GM12878 (cell line): ENCODE measurements at regions not wholly inside any gene's neighbourhood (a gene's known extent, or its start where the extent isn't known, plus 50 kb on each side); places are given as distances from the start of the nearest gene placed in this dataset.

Source experiments
- ATAC-seq: fragments of 200-7000 bp; cut with Tn5 transposase; 3 replicates; pipeline ENCODE4 v1.9.1; 2020; ENCODE audit warnings: mild to moderate bottlenecking, moderate library complexity
- BruUV-seq: library from RNA; stranded (reverse); fragments of 400-500 nt; replicated peaks from 2 replicates; lab custom pipeline; 2021; lab: Mats Ljungman, UMichigan
- CTCF ChIA-PET: fragments of 300-600 bp; sonication (Branson Sonifier 250); formaldehyde crosslinking; extraction: SDS; loops from one replicate; lab custom pipeline; 2021; ENCODE audit warnings: inconsistent platforms; lab: Yijun Ruan, JAX
- POLR2A ChIA-PET: fragments of 350-600 bp; formaldehyde crosslinking; extraction: SDS; loops from one replicate; lab custom pipeline; 2021; ENCODE audit warnings: inconsistent platforms; lab: Charles Lee
- RAD21 ChIA-PET: fragments of 300-600 bp; sonication (Branson Sonifier 250); formaldehyde crosslinking; loops from one replicate; lab custom pipeline; 2023; ENCODE audit warnings: antibody characterized with exemption; ENCODE audit not compliant: unreplicated experiment; lab: Charles Lee
- SMC1A ChIA-PET: fragments of 300-600 bp; sonication (Branson Sonifier 250); formaldehyde crosslinking; loops from one replicate; lab custom pipeline; 2023; ENCODE audit not compliant: unreplicated experiment, uncharacterized antibody; lab: Charles Lee
- DNase-seq: peaks from one replicate; pipeline ENCODE4 v3.0.0-alpha.2; 2011; ENCODE audit warnings: low read depth, low spot score
- FAIRE-seq: peaks from 3 replicates; lab custom pipeline; 2011; peaks lifted over from hg19 to GRCh38; lab: Jason Lieb, UNC
- H2AFZ ChIP-seq: 2 replicates; pipeline ENCODE4 v1.6.0; 2011; ENCODE audit warnings: low read depth, low read length, control low read depth; ENCODE audit not compliant: control insufficient read depth
- H3K27ac ChIP-seq: 2 replicates; pipeline ENCODE4 v1.5.1; 2011; ENCODE audit warnings: control low read depth; ENCODE audit not compliant: control insufficient read depth, insufficient read depth
- H3K27me3 ChIP-seq, 2 experiments: replicated peaks in 1 of 2; 2 replicates each; pipeline versions ENCODE4 v1.6.0 to v1.6.1; 2011; ENCODE audit warnings: low read length in 1 of 2; ENCODE audit not compliant: control insufficient read depth in 2 of 2, insufficient read depth in 2 of 2
- H3K36me3 ChIP-seq, 2 experiments: 2 replicates each; pipeline ENCODE4 v1.5.1; 2011; ENCODE audit warnings: low read length in 1 of 2; ENCODE audit not compliant: control insufficient read depth in 2 of 2, insufficient read depth in 2 of 2
- H3K4me1 ChIP-seq: 2 replicates; pipeline ENCODE4 v1.6.1; 2011; ENCODE audit warnings: mild to moderate bottlenecking, low read length, moderate library complexity, mixed read lengths; ENCODE audit not compliant: control insufficient read depth, insufficient read depth
- H3K4me2 ChIP-seq: 2 replicates; pipeline ENCODE4 v1.6.0; 2011; ENCODE audit warnings: control low read depth; ENCODE audit not compliant: control insufficient read depth, insufficient read depth
- H3K4me3 ChIP-seq: fragments of 200-600 bp; sonication (generic); 2 replicates; pipeline ENCODE4 v1.5.1; 2016
- H3K79me2 ChIP-seq: 2 replicates; pipeline ENCODE4 v1.6.0; 2011; ENCODE audit warnings: low read length; ENCODE audit not compliant: control insufficient read depth, insufficient read depth
- H3K9ac ChIP-seq: 2 replicates; pipeline ENCODE4 v1.8.0; 2011; ENCODE audit warnings: low read length, control low read depth, mixed read lengths; ENCODE audit not compliant: control insufficient read depth, insufficient read depth
- H3K9me3 ChIP-seq: replicated peaks from 3 replicates; pipeline ENCODE4 v1.5.1; 2011; ENCODE audit warnings: mild to moderate bottlenecking, low read length; ENCODE audit not compliant: control insufficient read depth, insufficient read depth
- H4K20me1 ChIP-seq: 2 replicates; pipeline ENCODE4 v1.6.0; 2011; ENCODE audit not compliant: control insufficient read depth, insufficient read depth
- ASH2L ChIP-seq: fragments of 300-600, 200-600 bp; sonication (generic); IDR thresholded peaks from 2 replicates; pipeline ENCODE4 v1.6.1; 2017; ENCODE audit warnings: low read depth, mild to moderate bottlenecking, borderline replicate concordance
- ATF2 ChIP-seq: IDR thresholded peaks from 2 replicates; pipeline ENCODE4 v1.6.1; 2012; ENCODE audit warnings: low read length, inconsistent platforms
- MEF2A ChIP-seq: IDR thresholded peaks from 2 replicates; pipeline ENCODE4 v1.6.1; 2011; ENCODE audit warnings: low read depth, mild to moderate bottlenecking, low read length, moderate library complexity; ENCODE audit not compliant: insufficient read depth
- MEF2B ChIP-seq: fragments of 450-650 bp; IDR thresholded peaks from 2 replicates; pipeline ENCODE4 v1.6.1; 2018; ENCODE audit warnings: mild to moderate bottlenecking, moderate library complexity; ENCODE audit not compliant: partially characterized antibody, poor library complexity, severe bottlenecking
- NFIC ChIP-seq: IDR thresholded peaks from 2 replicates; pipeline ENCODE4 v1.6.1; 2012; ENCODE audit warnings: low read depth, mild to moderate bottlenecking, inconsistent platforms, low read length, moderate library complexity
- NFYA ChIP-seq: IDR thresholded peaks from 2 replicates; pipeline ENCODE4 v1.6.1; 2011; ENCODE audit warnings: low read depth, mild to moderate bottlenecking, low read length, improper control_type of control experiment, borderline replicate concordance
- PAX5 ChIP-seq: IDR thresholded peaks from 2 replicates; pipeline ENCODE4 v1.6.1; 2011; ENCODE audit warnings: low read depth, low read length, borderline replicate concordance
- PBX3 ChIP-seq: IDR thresholded peaks from 2 replicates; pipeline ENCODE4 v1.6.1; 2011; ENCODE audit warnings: mild to moderate bottlenecking, low read depth, low read length, moderate library complexity; ENCODE audit not compliant: insufficient replicate concordance
- PML ChIP-seq: IDR thresholded peaks from 2 replicates; pipeline ENCODE4 v1.6.1; 2012; ENCODE audit warnings: low read length, inconsistent platforms
- RAD21 ChIP-seq: IDR thresholded peaks from 2 replicates; pipeline ENCODE4 v1.6.1; 2011; ENCODE audit warnings: mild to moderate bottlenecking, low read depth, low read length, moderate library complexity; ENCODE audit not compliant: insufficient read depth
- REST ChIP-seq: IDR thresholded peaks from 2 replicates; pipeline ENCODE4 v1.6.1; 2012; ENCODE audit warnings: mild to moderate bottlenecking, low read depth, low read length
- TARDBP ChIP-seq: IDR thresholded peaks from 2 replicates; pipeline ENCODE4 v1.6.1; 2016; ENCODE audit warnings: borderline replicate concordance
- ZNF687 ChIP-seq: fragments of 450-650 bp; IDR thresholded peaks from 2 replicates; pipeline ENCODE4 v1.6.1; 2017; ENCODE audit warnings: mild to moderate bottlenecking, moderate library complexity
- WGBS: methylation state at CpG from one replicate; pipeline ENCODE4 v1.1.6; 2016; ENCODE audit warnings: low lambda C conversion rate; ENCODE audit not compliant: insufficient replicate concordance, insufficient coverage; ENCODE audit errors: missing lambda C conversion rate; 5-methylcytosine and 5-hydroxymethylcytosine counted together
- in situ Hi-C: fragments of 300-500 bp; cut with MboI; formaldehyde crosslinking; loops from 9 replicates; pipeline ENCODE4 v1.14.3; 2018; ENCODE audit warnings: mixed read lengths
- intact Hi-C: fragments of 100-400 bp; cut with micrococcal nuclease; formaldehyde crosslinking; loops from one replicate; pipeline ENCODE4 v1.14.2; 2022; ENCODE audit not compliant: unreplicated experiment

- ChIA-PET SMC1A (no interaction called here), CTCF (interaction anchor here (0.6 to 2.5 kb wide), 6 partner anchors 9 to 192 kb away, joined by 3 to 8 read pairs (median 4); no protein-coding TSS in a partner anchor), POLR2A (no interaction called here), RAD21 (no interaction called here)
- Histone ChIP-seq H3K9ac (no peak overlapping the region), H4K20me1 (no peaks in the 10 kb centered on the region), H3K9me3 (no peaks in the 10 kb centered on the region), H3K27ac (no peak overlapping the region), H2AFZ (peak overlapping the region; percentile 83), H3K4me1 (peaks cover 22% of the 10 kb centered on the region), H3K4me3 (no peak overlapping the region), H3K36me3 (no peaks in the 10 kb centered on the region), H3K4me2 (no peak overlapping the region), H3K27me3 (peaks cover 0 to 2% of the 10 kb centered on the region in 2 experiments; a peak in 1 of 4 replicates), H3K79me2 (no peaks in the 10 kb centered on the region)
- no TSS peak for BruUV-seq
- in situ Hi-C loops (no loop called here), intact Hi-C loops (loop anchor here (2.0 to 10.0 kb wide), 2 partner anchors 21 to 119 kb away; no protein-coding TSS in a partner anchor)
- peak; percentile 75 for FAIRE-seq
- DNase-seq, result peak; percentile 30
- 21% methylated on average over 12 of the region's 12 CpGs for WGBS
- peak; percentile 69 for ATAC-seq
- TF ChIP-seq ATF2 (no peak), ZNF687 (peak; percentile 75), TARDBP (no peak), PML (no peak), NFIC (no peak), ASH2L (no peak), PAX5 (peak; percentile 77; the same call in 1 of the 2 replicates), MEF2A (no peak), MEF2B (no peak), PBX3 (no peak), RAD21 (no peak), NFYA (no peak), REST (no peak)
These were observed 194.0 kb upstream of the CIBAR2 start for GRCh38 chr16:85306071-85306792.
